HG03469 (cell line): ENCODE measurements at regions not wholly inside any gene's neighbourhood (a gene's known extent, or its start where the extent isn't known, plus 50 kb on each side); places are given as distances from the start of the nearest gene placed in this dataset.

Experiments used
- ATAC-seq: cut with Tn5 transposase; IDR thresholded peaks from one replicate; pipeline ENCODE4 v1.9.1; 2021; ENCODE audit warnings: mild to moderate bottlenecking, moderate library complexity, moderate number of reproducible peaks; ENCODE audit not compliant: unreplicated experiment

DNA sequence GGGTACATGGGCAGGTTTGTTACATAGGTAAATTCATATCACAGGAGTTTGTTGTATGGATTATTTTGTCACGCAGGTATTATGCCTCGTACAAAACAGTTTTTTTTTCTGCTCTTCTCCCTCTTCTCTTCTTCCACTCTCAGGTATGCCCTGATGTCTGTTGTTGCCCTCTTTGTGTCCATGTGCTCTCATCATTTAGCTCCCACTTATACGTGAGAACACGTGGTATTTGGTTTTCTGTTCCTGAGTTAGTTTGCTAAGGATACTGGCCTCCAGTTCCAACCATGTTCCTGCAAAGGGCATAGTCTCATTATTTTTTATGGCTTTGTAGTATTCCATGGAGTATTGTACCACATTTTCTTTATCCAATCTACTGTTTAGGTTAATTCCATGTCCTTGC is 65.7 kb downstream of the UNC5CL start:
- ATAC-seq = no peak

DNA sequence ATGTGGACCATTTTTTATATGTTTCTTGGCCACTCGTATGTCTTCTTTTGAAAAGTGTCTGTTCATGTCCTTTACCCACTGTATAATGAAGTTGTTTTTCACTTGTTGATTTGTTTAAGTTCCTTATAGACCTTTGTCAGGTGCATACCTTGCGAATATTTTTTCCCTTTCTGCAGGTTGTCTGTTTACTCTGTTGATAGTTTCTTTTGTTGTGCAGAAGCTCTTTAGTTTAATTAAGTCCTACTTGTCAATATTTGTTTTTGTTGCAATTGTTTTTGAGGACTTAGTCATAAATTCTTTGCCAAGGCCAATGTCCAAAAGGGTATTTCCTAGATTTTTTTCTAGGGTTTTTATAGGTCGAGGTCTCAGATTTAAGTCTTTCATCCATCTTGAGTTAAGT is 66.2 kb downstream of the UNC5CL start:
- ATAC-seq = no peak

DNA sequence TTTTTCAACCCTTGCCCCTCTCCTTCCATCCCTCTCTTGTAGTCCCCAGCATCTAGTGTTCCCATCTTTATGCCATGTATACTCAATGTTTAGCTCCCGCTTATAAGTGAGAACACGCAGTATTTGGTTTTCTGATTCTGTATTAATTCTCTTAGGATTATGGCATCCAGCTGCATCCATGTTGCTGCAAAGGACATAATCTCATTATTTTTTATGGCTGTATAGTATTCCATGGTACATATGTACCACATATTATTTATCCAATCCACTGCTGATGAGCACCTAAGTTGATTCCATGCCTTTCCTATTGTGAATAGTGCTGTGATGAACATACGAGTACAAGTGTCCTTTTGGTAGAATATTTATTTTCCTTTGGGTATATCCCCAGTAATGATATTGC is 66.8 kb downstream of the UNC5CL start:
- ATAC-seq = no peak

DNA sequence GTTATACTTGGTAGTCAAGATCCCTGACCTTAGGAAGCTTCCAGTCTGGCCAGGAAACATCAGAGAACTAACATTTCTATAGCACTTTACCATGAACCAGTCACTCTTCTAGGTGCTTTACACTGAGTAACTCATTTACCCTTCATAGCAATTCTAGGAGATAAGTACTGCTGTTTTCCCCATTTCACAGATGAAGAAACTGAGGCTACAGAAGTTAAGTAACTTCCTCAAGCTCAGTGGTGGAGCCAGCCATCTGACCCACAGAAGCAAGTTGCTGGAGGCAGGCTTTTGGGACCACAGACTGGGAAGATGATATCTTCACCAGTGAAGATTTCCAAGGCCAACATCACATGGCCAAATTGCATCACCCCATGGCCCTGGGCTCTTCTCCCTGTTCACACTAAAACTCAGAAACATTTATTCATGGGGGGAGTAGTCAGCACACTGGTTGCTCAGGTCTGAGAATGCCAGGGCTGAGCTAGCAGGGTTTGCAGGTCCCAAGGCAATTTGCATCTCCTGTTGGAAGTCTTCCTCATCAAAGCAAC is 70.3 kb downstream of the UNC5CL start:
- ATAC-seq = no peak

DNA sequence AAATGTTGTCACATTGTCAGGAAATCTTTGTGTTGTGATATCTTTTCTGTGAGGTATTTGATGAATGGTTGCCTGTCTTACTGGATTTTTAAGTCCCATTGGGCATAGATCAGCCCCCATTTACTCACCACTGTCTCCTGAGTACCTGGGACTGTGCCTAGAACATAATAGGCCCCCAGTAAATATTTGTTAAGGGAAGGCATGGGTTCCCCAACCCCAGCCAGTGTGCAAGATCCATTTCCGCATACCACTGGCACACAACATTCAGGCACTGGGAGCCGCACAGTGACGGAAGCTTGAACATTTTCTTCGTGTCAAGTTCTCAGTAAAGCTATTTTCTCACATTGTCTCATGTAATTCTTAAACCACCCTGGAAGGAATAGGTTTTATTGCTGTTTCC is 72.2 kb downstream of the UNC5CL start:
- no peak for ATAC-seq

DNA sequence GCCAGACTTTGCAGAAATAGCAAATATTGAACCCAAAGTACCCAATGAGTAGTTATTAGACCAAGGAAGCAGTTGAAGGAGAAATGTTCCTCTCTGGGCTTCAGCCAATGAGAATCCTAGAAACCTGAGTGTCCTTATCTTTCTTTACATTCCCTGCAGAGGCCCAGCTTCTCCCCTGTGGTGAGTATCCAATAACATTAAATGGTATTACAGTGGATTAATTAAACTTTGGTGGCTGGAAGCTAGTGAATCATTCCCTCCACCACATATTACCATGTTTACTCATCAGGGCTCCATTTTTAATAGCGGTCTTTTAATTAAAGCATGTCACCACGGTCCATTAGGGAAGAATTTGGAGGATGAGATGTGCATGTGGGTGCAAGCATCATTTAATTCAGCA is 74.0 kb downstream of the UNC5CL start:
- ATAC-seq = no peak

DNA sequence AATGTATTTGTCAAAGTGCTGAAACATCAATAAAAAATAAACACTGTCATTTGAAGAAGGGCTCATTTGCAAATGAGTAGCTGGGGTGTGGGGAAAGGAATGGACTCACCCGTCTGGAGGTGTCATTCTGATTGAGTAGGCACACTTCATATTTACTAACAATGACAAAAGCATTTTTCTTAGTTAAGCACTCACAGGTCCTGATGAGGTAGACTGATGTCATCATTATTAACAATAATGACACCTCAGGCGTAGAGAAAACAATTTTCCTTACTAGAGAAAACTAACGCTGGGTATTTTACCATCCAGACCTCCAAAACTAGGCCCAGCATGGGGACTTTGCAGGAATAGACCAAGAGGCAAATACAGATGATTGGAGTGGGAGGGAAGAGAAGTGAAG is 76.0 kb downstream of the UNC5CL start:
- no peak for ATAC-seq

DNA sequence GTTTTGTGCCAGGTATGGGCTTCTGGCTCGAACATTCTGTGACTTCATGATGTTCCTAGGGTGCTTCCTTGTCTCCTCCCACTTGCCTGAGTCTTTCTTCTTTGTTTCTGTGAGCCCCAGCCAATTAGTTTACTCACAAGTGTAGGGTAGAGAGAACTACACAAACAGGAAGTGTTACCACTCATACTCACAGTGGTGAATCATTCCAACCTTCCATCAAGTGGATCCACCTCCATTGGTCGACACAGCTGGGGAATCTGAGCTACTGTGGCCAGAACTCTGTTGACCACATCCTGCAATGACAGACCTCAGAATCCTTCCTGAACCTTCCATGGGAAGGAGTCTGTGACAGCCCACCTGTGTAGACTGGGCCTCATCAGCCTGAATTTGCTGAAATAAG is 76.8 kb downstream of the UNC5CL start:
- ATAC-seq = peak; percentile 48

DNA sequence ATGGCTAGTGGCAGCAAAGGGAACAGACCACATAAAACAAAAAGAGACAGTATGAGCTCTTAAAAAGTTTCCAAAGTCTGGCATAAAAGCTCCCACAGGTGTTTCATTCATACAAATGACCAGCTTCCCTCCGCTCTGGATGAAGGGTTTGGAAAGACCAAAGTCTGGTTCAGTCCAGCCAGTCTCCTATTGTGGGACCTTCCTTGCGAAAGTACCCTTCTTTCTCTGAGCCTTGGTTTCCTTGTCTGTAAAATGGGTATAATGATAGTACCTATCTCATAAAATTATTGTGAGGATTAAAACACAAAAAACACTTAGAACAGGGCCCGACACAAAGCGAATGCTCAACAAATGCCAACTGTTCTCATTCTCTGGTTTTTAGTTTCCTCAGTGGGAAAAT is 77.2 kb downstream of the UNC5CL start:
- no peak for ATAC-seq

DNA sequence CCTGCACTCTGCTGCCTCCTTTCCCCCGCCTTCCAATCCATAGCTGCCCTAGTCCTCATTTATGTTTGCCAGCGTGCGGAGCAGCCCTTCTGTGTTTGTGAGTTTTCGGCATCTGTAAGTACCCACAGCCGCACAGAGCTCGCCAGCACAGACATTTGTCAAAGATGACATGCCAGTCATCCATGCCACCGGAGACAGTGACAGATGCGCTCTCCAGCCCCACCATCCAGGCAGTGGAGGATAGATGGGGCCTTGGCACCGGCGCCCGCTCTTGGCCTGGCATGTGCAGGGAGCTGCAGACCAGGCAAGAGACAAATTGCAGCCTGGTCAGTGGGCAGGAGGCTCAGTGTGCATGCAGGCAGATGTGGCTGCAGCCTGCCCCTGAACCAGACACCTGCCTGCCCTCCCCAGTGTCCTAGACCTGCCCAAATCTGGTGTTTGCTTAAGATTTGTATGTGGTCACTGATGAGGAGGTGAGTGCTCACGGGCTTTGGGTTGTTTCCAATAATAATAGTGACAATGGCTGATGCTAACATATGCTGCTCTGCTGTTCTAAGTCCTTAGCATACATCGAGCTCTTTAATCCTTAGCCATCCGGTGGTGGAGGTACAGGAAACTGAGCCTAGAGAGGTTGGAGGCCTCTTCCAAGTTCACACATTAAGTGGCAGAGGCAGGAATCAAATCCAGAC is 78.1 kb downstream of the UNC5CL start:
- no peak for ATAC-seq

DNA sequence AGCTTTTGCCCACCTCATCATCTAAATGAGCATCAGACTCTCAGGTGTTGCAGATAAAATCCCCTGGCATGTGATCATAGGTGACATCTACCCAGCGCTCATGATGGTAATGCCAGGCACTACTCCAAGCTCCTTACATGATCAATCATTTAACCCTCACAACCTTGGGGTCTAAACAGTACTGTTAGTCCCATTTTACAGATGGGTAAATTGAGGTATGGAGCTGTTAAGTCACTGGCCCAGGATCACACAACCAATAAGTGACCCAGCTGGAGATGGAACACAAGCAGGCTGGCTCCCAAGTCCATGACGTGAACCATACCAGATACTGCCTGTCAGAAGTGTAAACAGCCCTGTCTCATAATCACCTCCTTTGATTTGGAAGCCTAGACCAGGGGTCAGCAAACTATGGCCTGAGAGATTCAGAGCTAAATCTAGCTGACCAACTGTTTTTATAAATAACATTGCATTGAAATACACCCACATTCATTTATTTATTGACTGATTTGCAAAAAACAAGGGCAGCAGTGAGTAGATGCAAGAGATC is 79.2 kb downstream of the UNC5CL start:
- no peak for ATAC-seq

DNA sequence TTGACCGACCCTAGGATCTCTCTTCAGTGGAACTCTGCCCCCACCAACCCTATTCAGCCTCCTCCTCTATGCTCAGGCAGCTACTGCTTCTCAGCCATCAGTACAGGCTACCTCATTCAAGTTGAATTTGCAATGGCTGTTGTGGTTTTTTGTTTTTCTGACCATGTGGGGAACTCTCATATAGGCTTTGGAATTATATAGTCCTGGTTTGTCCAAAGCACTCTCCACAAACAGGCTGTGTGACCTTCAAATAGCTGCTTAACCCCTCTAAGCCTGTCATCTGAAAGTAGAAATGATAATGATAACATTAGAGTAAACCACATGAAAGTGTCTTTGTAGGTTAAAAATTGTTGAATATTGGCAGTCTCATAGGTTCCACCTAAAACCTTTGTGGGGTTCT is 80.3 kb downstream of the UNC5CL start:
- no peak for ATAC-seq

DNA sequence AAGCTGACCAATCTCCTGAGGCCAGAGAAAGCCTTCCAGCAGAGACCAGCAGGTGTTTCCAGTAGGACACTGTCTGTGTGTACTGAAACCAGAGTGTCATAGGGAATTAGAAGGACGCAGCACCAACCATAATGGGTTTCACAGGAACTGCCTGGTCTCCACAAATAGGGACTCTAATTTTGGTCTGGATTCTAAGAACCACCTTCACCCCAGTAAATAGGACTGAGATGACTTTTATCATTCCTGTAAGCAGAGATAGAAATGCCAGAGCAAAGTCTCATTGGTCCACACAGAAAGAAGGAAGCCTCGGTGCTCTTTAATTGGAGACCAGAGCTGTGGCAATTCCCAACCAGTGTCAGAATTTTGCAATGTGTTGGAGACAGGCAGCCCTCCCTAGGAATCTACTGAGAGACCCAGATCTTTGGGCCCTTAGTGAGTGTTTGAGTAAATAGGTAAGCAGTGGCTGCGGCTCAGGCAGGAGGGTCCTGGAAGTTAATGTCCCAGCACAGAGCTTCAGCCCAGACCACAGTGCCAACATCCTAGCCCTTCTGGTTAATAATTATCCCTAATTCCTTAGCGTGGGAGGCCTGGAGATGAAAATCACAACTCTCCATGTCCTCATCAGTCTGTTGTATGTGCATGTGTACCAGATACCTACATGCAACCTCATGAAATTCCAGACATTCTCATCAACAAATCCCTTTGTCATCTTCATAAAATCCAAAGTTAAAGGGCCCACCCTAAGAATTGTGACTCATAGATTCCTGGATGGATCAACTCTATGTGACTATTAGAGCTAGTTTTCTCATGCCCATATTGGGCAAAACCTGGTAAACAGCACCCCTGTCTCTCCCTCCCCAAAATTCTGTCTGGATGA is 81.2 kb downstream of the UNC5CL start:
- ATAC-seq = no peak

DNA sequence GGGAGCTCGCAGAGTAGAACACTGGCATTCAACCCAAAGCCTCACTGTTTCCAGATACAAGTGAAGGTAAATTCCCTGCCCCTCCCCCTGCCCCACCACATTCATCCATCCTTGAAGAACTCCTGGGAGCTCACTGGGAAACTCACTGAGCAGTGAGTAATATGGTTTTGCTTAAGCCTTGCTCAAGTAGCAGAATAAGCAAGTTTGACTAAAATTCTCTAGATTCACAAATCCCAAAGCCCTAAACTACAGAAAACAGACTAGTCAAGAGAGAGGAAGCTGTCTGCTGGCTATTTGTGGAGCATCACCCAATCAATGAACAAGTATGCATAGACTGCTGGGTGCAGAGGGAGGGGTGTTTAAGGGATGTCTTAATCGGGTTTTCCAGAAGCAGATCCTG is 82.1 kb downstream of the UNC5CL start:
- no peak for ATAC-seq

DNA sequence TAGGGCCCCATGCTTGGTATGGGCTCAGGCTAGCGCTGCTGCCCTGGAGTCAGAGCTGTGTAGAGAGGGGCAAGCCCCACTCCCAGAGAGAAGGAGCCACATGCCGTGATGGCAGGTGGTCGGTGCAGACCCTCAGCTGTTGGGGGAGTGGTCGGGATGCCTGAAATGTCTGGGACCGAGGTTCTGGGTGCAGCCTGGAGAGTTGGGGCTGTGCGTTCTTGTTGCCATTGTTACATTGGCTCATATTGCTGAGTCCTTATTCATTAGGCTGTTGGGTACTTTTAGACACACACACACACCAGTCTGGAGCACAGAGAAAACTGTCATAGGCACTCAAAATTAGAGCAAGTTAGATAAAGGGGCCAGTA is 83.9 kb downstream of the UNC5CL start:
- no peak for ATAC-seq

DNA sequence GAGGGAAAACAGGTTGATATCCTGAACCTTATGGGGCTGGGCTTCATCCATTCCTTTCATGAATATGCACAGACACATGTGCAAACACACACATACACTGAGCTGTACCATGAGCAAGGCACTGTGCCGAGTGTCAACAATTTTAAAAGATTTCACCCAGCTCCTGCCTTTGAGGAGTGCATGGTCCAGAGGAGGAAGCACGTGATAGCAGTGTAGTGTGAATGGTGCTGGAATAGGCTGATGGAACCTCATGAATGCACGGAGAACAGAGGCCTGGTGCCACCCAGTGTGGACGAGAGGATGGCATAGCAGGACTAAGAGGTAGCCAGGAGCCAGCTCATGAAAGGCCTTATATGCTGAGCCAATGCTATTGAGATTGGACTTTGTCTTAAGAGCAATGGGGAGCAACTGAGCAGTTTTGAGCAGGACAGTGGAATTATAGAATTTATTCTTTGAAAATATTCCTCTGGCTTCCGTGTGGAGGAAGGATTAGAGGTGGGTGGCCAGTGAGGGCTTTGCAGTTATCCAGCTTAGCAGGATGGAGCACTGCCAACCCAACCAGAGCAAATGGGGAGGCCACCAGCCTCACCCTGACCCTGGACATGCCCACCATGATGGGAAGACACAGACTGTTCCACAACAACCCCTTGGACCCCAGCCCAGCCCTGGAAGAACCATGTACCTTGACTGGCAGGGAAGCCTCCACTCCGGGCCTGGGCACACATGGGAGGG is 84.4 kb downstream of the UNC5CL start:
- ATAC-seq = no peak

DNA sequence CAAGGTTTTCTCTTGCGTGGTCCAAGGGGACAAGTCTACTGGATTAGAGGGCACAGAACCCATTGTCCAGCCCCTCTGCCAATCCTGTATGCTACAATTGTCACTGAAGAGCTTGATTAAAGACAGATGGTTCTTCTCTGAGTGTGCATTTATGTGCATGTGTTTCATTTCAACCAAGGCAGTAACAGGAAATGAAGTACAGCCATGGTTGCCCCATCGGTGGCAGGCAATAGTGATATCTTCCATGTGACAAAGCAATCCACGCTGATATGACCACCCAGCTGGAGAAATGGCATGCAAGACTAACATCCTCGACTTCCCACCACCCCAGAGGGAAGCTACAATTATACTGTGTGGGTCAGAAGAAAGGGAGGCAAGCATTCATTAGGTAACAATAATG is 85.5 kb downstream of the UNC5CL start:
- no peak for ATAC-seq

DNA sequence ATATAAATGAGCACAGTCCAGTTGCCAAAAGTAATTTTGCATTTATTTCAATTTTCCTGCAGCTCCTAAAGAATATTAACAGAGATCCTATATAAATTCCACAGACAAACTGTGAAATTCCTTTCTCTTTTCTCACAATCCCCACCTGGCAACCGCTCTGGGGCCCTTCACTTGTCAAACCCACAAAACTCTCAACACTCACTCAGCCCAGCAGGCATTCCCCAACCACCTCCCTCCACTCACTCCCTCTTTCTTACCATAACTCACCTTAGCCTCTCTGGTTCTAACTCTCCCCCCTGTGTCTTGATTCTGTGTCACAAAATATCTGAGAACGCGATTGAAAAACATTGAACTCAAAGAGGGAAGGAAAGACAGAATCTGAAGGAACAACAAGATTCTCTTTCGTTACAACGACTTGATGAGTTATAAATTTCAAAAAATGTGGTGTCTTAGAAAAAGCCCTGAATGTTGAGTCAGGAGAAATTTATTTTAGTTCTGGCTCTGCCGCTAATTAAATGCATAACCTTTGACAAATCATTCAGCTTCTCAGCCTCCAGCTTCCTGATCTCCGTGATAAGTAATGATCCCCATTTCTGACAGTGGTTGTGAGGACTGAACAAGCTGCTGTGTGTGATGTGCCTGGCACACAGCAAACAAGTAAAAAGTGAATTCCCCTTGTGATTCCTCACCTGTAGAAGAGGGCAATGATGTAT is 87.9 kb downstream of the UNC5CL start:
- no peak for ATAC-seq

DNA sequence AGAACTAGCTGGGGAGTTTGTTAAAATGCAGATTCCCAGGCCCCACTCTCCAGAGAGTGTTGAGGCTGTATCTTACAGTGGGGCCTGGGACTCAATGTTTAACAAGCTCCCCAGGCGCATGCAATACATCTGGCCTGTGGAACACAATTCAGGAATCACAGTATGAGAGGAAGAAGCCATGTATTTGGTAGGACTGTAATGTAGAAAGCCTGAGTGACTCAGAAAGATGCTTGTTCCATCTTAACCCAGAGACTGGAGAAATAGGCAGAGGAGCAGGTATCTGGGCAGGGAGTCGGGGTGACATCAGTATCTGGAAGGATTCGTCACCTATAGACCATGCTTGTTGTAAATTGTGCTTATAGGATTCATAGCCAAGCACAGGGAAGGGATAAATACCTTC is 90.5 kb downstream of the UNC5CL start:
- ATAC-seq = no peak

DNA sequence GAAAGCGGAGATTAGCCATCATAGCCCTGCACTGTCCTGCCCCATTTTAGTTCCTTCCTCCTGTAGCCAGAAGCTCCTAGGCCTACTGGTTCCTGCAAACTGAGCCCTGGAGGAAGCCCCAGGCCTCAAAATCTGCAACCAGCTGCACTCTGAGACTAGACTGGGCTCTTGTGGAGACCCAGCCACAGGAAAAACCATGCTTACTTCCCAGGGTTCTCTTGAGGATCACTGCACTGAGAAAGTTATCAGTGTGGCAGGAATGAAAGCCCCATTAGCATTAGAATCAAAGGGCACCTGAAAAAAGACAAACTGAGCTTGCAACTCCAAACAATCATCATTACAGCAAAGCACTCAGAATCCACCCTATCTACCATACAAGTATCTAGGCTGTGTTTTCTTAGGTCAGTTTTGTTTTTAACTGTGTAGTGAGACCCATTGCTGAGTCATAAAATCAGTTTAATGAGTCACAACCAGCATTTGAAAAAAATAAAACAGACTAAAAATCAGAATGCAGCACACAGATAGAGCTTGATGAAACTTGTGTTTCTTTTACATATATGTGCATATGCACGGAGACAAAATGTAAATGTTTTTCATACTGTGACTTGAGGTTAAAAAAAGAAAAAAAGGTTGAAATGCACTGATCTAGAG is 91.0 kb downstream of the UNC5CL start:
- ATAC-seq = no peak
